ENCODE measurements at regions not wholly inside any gene's neighbourhood (a gene's known extent, or its start where the extent isn't known, plus 50 kb on each side); places are given as distances from the start of the nearest gene placed in this dataset.

GRCh38 chr12:77591959-77592743, 238.5 kb upstream of the NAV3 start:
- FAIRE-seq (no peak), DNase-seq (ENCODE audit: insufficient read length) (no peak)
- TF ChIP-seq POLR2AphosphoS5 (IDR thresholded peaks at IDR 0.05; ENCODE audit: low read depth, low read length) (no peak), POLR2A (IDR thresholded peaks at IDR 0.05; ENCODE audit: low read depth, low read length) (no peak), TAF1 (IDR thresholded peaks at IDR 0.05; ENCODE audit: borderline replicate concordance, low read depth, low read length) (no peak)

- no peak for TF ChIP-seq POLR2A (IDR thresholded peaks at IDR 0.05; ENCODE audit: low read depth, low read length)
- no peak for DNase-seq (ENCODE audit: insufficient read length)
- no peak for FAIRE-seq
Observed at GRCh38 chr12:77590306-77590705, 240.4 kb upstream of the NAV3 start.

DNA sequence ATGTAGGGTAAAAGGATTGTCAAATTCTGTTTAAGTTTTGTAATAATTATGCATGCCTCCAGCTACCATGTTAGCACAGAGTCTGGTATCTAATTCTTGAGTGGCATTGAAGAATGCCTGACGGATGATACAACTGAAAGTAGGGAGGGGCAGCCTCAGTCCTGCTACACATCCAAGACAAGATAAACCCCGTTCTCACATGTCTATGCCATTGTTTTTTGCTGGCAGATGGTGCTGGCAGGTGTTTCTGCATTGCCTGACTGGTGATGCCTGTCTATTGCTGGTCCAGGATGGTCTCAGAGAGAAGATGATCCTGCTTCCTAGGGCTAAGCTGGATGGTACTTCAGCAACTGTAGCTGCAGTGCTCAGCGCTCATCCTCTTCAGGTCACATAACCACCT, 245.8 kb upstream of the NAV3 start:
- DNase-seq (ENCODE audit: insufficient read length) (no peak), FAIRE-seq (no peak)
- no peak for TF ChIP-seq POLR2A (IDR thresholded peaks at IDR 0.05; ENCODE audit: low read depth, low read length)
- TF ChIP-seq TAF1 (IDR thresholded peaks at IDR 0.05; ENCODE audit: borderline replicate concordance, low read depth, low read length) = no peak

GRCh38 chr12:77578466-77579220, 252.1 kb upstream of the NAV3 start:
- TF ChIP-seq TAF1 (IDR thresholded peaks at IDR 0.05; ENCODE audit: borderline replicate concordance, low read depth, low read length) (no peak), POLR2A (IDR thresholded peaks at IDR 0.05; ENCODE audit: low read depth, low read length) (no peak), POLR2AphosphoS5 (IDR thresholded peaks at IDR 0.05; ENCODE audit: low read depth, low read length) (no peak)
- no peak for DNase-seq (ENCODE audit: insufficient read length)
- FAIRE-seq = no peak

DNA sequence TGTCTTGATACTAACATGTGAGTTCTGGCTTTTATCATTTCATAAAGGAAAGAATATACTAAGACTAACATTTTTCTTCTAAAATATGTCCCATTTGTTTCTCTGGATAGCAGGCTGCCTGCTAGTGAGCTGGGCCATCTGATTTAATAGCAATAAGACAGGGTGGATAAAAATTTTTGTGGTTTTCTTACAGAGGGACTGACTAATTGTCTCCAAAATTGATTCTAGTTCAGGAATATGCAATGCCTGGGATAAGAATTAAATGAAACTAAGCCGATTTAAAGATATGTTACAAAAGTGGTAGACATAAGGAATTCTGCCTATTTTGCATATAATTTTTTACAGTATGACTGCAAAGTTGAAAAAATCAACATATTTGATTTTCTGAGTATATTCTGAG, 252.9 kb upstream of the NAV3 start:
- DNase-seq (ENCODE audit: insufficient read length) (no peak), FAIRE-seq (no peak)
- no peak for TF ChIP-seq POLR2A (IDR thresholded peaks at IDR 0.05; ENCODE audit: low read depth, low read length)
- TF ChIP-seq TAF1 (IDR thresholded peaks at IDR 0.05; ENCODE audit: borderline replicate concordance, low read depth, low read length) = no peak
- TF ChIP-seq POLR2AphosphoS5 (IDR thresholded peaks at IDR 0.05; ENCODE audit: low read depth, low read length) = no peak

DNA sequence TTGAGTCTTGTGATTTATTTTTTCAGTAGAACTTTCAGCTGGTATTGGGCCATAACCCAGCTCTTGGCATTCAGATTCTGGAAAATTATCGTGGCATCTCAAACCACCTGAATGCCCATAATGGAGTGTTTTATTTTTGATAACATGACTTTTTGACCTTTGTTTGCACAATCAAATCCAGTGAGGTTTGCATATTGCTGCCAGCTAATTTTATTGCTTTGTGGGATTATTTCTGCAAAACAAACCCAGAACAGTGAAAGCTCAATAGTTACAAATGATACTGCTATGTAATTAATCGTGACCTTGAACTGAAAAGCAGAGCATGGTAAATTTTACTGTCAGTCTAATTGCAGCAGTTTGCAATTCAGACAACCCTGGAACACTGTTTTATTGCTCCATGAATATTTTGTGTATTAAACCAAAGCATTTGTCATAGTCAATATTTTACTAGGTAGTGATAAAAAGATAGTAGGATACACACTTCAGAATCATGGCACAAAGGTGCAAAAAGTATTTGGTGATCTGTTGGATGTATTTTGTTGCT, 255.2 kb upstream of the NAV3 start:
- DNase-seq (ENCODE audit: insufficient read length) = no peak
- TF ChIP-seq POLR2A (IDR thresholded peaks at IDR 0.05; ENCODE audit: low read depth, low read length) = no peak
- TF ChIP-seq POLR2AphosphoS5 (IDR thresholded peaks at IDR 0.05; ENCODE audit: low read depth, low read length) = no peak
- TF ChIP-seq TAF1 (IDR thresholded peaks at IDR 0.05; ENCODE audit: borderline replicate concordance, low read depth, low read length) = no peak
- FAIRE-seq = no peak

- FAIRE-seq = no peak
- TF ChIP-seq POLR2A (IDR thresholded peaks at IDR 0.05; ENCODE audit: low read depth, low read length) (no peak), POLR2AphosphoS5 (IDR thresholded peaks at IDR 0.05; ENCODE audit: low read depth, low read length) (no peak), TAF1 (IDR thresholded peaks at IDR 0.05; ENCODE audit: borderline replicate concordance, low read depth, low read length) (no peak)
- DNase-seq (ENCODE audit: insufficient read length) = no peak
Observed at GRCh38 chr12:77572371-77572770, 258.3 kb upstream of the NAV3 start.

GRCh38 chr12:77571768-77572167, 258.9 kb upstream of the NAV3 start:
- TF ChIP-seq POLR2A (IDR thresholded peaks at IDR 0.05; ENCODE audit: low read depth, low read length) = no peak
- no peak for TF ChIP-seq TAF1 (IDR thresholded peaks at IDR 0.05; ENCODE audit: borderline replicate concordance, low read depth, low read length)
- no peak for TF ChIP-seq POLR2AphosphoS5 (IDR thresholded peaks at IDR 0.05; ENCODE audit: low read depth, low read length)
- FAIRE-seq = no peak
- DNase-seq (ENCODE audit: insufficient read length) = no peak

GRCh38 chr12:77571127-77571526, 259.6 kb upstream of the NAV3 start:
- no peak for DNase-seq (ENCODE audit: insufficient read length)
- FAIRE-seq = no peak
- no peak for TF ChIP-seq POLR2AphosphoS5 (IDR thresholded peaks at IDR 0.05; ENCODE audit: low read depth, low read length)
- TF ChIP-seq TAF1 (IDR thresholded peaks at IDR 0.05; ENCODE audit: borderline replicate concordance, low read depth, low read length) = no peak
- TF ChIP-seq POLR2A (IDR thresholded peaks at IDR 0.05; ENCODE audit: low read depth, low read length) = no peak

GRCh38 chr12:77569876-77570275, 260.8 kb upstream of the NAV3 start:
- TF ChIP-seq POLR2A (IDR thresholded peaks at IDR 0.05; ENCODE audit: low read depth, low read length) = no peak
- no peak for TF ChIP-seq POLR2AphosphoS5 (IDR thresholded peaks at IDR 0.05; ENCODE audit: low read depth, low read length)
- TF ChIP-seq TAF1 (IDR thresholded peaks at IDR 0.05; ENCODE audit: borderline replicate concordance, low read depth, low read length) = no peak
- no peak for DNase-seq (ENCODE audit: insufficient read length)
- peak; percentile 17 for FAIRE-seq

DNA sequence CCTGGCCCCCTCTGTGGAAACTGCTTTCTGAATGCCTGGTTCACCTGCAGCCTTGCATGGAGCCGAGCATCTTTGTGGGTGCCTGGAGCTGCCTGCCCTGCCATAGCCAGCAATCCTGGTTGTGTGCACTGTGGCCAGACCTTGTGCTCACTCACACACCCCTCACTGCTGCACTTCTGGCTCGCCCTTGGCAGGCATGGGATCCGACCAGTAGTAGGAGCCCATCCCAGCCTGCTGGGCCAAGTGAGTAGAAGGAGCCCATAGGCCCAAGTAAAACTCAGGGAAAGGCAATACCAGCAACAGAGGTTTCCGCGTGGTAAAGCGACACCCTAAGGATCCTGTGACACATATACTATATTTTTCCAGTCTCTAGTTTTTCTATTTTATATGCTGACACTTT, 270.0 kb upstream of the NAV3 start:
- no peak for DNase-seq (ENCODE audit: insufficient read length)
- no peak for FAIRE-seq
- TF ChIP-seq TAF1 (IDR thresholded peaks at IDR 0.05; ENCODE audit: borderline replicate concordance, low read depth, low read length) (no peak), POLR2AphosphoS5 (IDR thresholded peaks at IDR 0.05; ENCODE audit: low read depth, low read length) (no peak), POLR2A (IDR thresholded peaks at IDR 0.05; ENCODE audit: low read depth, low read length) (no peak)

Data from GM12892 (cell line).